GM20000 (cell line): ENCODE measurements at regions not wholly inside any gene's neighbourhood (a gene's known extent, or its start where the extent isn't known, plus 50 kb on each side); places are given as distances from the start of the nearest gene placed in this dataset.
"Not testable (repeated sequence)": the region's sequence is repeated elsewhere in the genome, so short reads cannot be mapped to it uniquely, and the experiment has no call there.

Source experiments
- DNase-seq: peaks from one replicate; pipeline ENCODE4 v3.0.0; 2012; ENCODE audit warnings: low spot score
- TF ChIP-seq, protein P1 (sequence below): IDR thresholded peaks from 2 replicates; pipeline ENCODE4 v1.5.1; 2012; ENCODE audit warnings: mild to moderate bottlenecking, control low read depth; ENCODE audit errors: extremely low read depth, missing control alignments

- TF ChIP-seq, protein P1, sequence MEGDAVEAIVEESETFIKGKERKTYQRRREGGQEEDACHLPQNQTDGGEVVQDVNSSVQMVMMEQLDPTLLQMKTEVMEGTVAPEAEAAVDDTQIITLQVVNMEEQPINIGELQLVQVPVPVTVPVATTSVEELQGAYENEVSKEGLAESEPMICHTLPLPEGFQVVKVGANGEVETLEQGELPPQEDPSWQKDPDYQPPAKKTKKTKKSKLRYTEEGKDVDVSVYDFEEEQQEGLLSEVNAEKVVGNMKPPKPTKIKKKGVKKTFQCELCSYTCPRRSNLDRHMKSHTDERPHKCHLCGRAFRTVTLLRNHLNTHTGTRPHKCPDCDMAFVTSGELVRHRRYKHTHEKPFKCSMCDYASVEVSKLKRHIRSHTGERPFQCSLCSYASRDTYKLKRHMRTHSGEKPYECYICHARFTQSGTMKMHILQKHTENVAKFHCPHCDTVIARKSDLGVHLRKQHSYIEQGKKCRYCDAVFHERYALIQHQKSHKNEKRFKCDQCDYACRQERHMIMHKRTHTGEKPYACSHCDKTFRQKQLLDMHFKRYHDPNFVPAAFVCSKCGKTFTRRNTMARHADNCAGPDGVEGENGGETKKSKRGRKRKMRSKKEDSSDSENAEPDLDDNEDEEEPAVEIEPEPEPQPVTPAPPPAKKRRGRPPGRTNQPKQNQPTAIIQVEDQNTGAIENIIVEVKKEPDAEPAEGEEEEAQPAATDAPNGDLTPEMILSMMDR, result no peak
- DNase-seq, result no peak
These were observed 112.7 kb downstream of the TANC2 start for GRCh38 chr17:63078707-63079106.

DNA sequence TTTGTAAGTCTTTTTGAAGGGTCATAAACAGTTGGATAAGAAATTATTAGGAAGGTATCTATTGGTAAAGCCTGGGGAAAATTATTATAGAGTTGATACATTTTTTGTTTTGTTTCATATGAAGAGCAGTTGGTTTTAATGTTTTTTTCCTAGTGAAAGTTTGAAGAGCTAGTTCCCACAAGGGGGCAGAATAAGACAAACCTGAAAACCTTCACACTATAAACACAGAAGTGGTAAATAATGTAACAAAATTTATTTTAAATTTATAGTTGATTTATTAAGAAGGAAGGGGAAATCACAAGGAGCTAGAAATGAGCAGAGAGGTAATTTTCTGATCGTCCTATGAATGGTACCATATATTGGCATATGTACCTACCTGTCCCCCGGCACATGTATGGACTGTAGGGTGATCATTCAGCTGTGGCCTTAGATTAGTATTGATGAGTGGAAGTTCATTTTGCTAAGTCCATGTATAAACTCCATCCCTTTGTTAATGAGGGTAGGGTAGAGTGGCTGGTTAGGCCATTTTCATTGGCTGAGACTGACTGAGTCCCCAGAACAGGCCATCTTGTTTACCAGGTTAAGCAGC is 116.3 kb downstream of the TANC2 start:
- TF ChIP-seq, protein P1, result no peak
- DNase-seq, result no peak

DNA sequence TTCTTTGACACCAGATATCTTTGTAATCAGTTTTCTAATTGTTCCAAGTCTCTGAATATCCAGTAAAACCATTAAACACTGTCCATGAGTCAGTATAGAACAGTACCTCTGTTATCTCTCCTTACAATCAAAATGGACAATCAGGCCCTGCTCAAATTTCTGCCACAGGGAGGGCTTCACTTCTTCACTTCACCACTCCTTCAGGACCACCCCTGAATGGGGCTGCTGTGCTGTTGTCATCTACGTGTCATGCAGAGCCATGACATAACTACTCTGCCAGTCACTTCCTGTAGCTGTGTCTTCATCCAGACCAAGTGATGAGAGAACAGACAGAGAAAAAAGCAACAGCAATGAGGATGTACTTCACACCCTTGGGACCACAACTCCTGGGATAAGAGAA is 116.9 kb downstream of the TANC2 start:
- DNase-seq, result no peak
- TF ChIP-seq, protein P1, result no peak

DNA sequence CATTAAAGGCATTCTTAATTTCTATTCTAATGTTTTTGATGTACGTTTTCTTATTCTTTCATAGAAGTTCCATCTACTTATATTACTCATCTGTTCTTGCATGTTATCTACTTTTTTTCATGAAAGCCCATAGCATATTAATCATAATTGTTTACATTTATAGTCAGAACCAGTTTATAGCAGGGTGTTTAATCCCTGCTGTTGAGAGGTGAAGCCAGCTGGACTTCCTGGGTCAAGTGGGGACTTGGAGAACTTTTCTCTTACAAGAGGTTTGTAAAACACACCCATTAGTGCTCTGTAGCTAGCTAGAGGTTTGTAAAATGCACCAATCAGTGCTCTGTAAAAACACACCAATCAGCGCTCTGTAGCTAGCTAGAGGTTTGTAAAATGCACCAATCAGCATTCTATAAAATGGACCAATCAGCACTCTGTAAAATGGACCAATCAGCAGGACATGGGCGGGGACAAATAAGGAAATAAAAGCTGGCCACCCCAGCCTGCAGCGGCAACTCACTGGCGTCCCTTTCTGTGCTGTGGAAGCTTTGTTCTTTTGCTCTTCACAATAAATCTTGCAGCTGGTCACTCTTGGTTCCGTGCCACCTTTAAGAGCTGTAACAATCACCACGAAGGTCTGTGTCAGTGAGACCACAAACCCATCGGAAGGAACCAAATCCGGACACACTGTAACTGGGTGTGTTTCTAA is 120.6 kb downstream of the TANC2 start:
- TF ChIP-seq, protein P1, result no peak
- no peak for DNase-seq

DNA sequence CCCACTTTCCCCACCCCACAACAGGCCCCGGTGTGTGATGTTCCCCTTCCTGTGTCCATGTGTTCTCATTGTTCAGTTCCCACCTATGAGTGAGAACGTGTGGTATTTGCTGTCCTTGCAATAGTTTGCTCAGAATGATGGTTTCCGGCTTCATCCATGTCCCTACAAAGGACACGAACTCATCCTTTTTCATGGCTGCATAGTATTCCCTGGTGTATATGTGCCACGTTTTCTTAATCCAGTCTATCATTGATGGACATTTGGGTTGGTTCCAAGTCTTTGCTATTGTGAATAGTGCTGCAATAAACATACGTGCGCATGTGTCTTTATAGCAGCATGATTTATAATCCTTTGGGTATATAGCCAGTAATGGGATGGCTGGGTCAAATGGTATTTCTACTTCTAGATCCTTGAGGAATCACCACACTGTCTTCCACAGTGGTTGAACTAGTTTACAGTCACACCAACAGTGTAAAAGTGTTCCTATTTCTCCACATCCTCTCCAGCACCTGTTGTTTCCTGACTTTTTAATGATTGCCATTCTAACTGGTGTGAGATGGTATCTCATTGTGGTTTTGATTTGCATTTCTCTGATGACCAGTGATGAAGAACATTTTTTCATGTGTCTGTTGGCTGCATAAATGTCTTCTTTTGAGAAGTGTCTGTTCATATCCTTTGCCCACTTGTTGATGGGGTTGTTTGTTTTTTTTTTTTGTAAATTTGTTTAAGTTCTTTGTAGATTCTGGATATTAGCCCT is 124.5 kb downstream of the TANC2 start:
- not testable (repeated sequence) for DNase-seq

DNA sequence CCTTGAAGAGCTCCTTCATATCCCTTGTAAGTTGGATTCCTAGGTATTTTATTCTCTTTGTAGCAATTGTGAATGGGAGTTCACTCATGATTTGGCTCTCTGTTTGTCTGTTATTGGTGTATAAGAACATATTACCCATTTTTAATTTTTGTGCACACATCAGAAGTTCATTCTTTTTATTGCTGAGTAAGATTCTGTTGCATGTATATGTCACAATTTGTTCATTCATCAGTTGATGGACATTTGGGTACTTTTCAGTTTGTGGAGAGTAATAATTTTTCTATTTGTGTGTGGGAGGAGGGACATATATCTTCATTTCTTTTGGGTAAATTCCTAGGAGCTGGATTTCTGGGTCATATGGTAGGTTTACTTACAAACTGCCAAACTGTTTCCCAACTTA is 125.9 kb downstream of the TANC2 start:
- not testable (repeated sequence) for DNase-seq

GRCh38 chr17:63094631-63095030 is 128.6 kb downstream of the TANC2 start:
- no peak for DNase-seq
- TF ChIP-seq, protein P1, result no peak

DNA sequence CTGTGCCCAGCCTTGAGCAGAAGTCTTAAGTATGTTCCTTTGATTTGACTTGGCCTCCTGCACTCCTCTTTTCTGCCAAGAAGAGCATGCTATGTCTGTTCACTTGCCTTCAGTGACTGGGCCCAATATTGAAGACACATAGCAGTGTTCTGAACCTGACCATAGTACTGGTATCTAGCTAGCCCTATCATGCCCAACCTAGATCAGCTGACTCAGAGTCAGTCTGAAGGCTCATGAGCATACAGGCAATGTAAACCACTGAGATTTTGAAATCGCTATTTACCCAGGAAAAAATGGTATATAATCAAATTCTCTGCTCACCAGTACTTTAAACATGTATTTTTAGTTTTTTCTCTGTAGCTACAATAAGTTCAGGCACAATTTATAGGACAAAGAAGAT is 129.4 kb downstream of the TANC2 start:
- no peak for DNase-seq
- TF ChIP-seq, protein P1, result no peak
